ENCODE measurements at regions not wholly inside any gene's neighbourhood (a gene's known extent, or its start where the extent isn't known, plus 50 kb on each side); places are given as distances from the start of the nearest gene placed in this dataset.

DNA sequence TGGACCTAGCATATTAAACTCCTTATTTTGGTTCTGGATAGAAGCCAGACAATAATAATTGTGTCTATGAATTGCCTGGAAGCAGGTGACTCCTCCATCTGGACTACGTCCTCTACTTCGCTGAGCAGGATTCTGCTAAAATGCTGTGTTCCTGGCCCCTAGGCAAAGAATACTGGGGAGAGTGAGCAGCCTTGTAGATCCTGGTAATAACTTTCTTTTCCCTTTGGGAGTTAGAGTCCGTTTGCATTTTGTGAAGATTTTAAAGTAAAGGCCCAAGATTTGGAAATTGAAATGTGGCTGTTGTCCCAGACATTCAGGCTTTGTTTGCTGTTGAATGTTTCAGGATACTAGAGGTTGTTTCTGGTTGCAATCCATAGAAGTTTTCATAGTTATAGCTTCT is 511.9 kb upstream of the KLF12 start:
- TF ChIP-seq POLR2AphosphoS5 (IDR thresholded peaks at IDR 0.05; ENCODE audit: insufficient read depth in 1 of 2, low read depth in 1 of 2) (no peak), POLR2A (IDR thresholded peaks at IDR 0.05) (no peak)
- TF ChIP-seq, protein P1, sequence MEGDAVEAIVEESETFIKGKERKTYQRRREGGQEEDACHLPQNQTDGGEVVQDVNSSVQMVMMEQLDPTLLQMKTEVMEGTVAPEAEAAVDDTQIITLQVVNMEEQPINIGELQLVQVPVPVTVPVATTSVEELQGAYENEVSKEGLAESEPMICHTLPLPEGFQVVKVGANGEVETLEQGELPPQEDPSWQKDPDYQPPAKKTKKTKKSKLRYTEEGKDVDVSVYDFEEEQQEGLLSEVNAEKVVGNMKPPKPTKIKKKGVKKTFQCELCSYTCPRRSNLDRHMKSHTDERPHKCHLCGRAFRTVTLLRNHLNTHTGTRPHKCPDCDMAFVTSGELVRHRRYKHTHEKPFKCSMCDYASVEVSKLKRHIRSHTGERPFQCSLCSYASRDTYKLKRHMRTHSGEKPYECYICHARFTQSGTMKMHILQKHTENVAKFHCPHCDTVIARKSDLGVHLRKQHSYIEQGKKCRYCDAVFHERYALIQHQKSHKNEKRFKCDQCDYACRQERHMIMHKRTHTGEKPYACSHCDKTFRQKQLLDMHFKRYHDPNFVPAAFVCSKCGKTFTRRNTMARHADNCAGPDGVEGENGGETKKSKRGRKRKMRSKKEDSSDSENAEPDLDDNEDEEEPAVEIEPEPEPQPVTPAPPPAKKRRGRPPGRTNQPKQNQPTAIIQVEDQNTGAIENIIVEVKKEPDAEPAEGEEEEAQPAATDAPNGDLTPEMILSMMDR (IDR thresholded peaks at IDR 0.05) = no peak
